IPS DF 4.7 (cell line): ENCODE measurements at regions not wholly inside any gene's neighbourhood (a gene's known extent, or its start where the extent isn't known, plus 50 kb on each side); places are given as distances from the start of the nearest gene placed in this dataset.

Source experiments
- DNase-seq: peaks from one replicate; pipeline ENCODE4 v3.0.0-alpha.2; 2013; ENCODE audit warnings: low spot score; ENCODE audit errors: extremely low read depth

DNA sequence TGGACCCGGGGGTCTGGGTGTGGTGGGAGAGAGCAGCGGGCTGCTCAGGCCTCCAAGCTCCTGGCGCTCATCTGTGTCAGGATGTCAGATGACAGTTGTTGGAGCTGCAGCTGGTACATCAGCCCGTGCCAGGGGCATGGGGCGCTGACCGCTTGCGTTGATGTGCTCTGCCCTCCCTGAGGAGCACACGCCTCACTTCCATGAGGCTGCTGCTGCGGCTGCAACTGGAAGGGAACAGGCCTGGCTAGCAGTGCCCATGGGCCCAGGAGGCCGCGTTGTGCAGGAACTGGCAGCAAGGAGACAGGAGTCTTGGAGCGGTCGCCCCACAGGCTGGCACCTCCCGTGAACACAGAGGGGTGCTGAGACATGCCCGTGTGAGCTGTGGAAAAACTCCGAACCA, 361.3 kb upstream of the MKI67 start:
- DNase-seq, result no peak

GRCh38 chr10:128489324-128490247, 363.4 kb upstream of the MKI67 start:
- DNase-seq, result no peak

DNA sequence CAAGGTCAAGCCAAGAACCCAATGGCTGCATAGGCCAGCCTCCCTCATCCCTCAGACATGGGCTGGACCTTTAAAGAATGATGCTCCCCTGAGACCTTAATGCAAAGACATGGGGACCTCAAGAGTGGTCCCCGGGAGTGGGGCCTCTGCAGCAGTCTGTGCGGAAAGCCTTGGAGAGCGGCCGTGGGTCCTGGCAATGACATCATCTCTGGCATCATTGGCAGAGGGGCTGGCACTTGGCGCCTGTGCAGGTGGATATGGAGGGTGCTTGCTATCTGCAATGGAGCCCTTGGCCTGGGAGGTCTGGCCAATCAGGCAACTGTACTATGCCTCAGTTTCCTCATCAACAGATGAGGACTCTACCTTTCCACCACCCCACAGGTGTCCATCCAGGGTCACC, 365.5 kb upstream of the MKI67 start:
- DNase-seq, result no peak

GRCh38 chr10:128493811-128494210, 367.6 kb upstream of the MKI67 start:
- DNase-seq, result no peak

GRCh38 chr10:128494665-128495064, 368.4 kb upstream of the MKI67 start:
- no peak for DNase-seq

- no peak for DNase-seq
Measured at GRCh38 chr10:128497660-128498377, 371.6 kb upstream of the MKI67 start.

DNA sequence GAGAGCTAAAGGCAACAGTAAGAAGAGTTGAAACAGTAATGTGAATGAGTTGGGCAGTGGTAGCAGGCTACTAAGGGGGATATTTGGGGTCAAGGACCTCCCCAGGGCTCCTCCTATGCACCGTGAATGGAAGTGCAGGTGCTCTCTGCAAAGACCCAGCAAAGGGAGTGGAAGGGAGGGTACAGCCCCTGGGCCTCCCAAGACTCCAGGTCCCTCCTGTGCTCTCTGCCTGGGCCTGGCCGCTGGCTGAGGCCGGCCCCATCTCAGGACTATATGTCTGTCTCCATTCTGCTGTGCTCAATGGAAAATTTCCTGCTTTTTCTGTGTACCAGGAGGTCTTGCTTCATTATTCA, 372.1 kb upstream of the MKI67 start:
- DNase-seq, result peak; percentile 3

- no peak for DNase-seq
Measured at GRCh38 chr10:128498746-128499145, 372.5 kb upstream of the MKI67 start.

GRCh38 chr10:128499486-128499885, 373.3 kb upstream of the MKI67 start:
- DNase-seq, result no peak

DNA sequence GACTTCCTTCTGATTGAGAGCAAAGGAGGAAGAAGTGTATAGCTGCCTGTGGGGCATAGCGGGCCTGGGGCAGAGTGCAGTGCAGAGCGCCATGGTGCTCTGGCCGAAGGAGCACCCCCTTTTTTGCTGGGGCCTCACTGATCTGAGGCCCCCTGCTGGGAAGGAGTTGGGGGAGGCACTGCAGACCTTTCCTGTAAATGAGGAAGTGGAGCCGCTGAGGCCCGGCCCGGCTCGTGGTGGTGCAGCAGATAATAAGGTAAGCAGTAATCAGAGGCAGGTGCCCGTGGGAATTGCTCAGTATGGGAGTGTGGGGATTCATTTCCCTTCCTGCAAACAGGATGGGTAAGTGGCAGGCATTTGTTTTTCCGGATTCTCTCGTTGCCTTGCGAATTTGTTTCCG, 373.7 kb upstream of the MKI67 start:
- no peak for DNase-seq

- no peak for DNase-seq
Measured at GRCh38 chr10:128500642-128501041, 374.4 kb upstream of the MKI67 start.

GRCh38 chr10:128505346-128505745, 379.1 kb upstream of the MKI67 start:
- DNase-seq, result no peak

DNA sequence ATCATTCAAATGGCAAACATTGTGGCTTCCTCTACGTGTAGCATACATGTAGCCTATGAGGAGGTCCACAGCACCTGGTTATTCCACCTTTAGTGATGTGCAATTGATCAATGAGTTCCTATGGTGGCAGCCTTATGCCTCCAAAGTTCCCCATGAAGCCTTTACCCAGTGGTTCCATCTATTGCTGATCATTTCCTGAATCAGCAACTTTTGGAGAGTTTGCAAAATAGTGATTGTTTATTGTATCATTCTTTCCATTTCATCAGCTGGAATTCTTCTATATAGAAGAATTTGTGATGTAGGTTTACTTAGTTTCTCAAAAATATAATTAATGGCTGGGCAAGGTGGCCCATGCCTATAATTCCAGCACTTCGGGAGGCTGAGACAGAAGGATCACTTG, 380.2 kb upstream of the MKI67 start:
- no peak for DNase-seq

- no peak for DNase-seq
Measured at GRCh38 chr10:128507066-128507465, 380.8 kb upstream of the MKI67 start.

DNA sequence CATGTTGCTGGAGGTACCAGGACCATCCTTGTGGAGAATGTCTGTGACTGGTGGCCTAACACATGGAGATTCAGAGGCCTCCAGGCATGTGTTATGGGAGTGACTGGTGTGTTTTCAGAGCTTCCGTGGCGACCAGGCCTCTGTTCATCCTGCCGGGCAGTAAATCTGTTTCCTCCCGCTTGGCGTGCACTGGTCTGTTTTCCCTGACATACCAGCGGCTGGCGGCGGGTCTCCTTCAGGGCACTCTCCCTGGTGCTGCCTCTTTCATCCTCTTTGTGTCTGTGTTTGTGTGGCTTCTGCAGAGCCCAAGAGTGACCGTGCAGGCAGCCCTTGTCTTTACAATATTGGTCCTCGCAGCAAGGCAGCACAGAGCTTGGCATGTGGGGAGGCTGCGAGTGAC, 385.1 kb upstream of the MKI67 start:
- no peak for DNase-seq

GRCh38 chr10:128512767-128513166, 386.5 kb upstream of the MKI67 start:
- no peak for DNase-seq

- DNase-seq, result no peak
Measured at GRCh38 chr10:128514536-128514935, 388.3 kb upstream of the MKI67 start.

GRCh38 chr10:128516180-128516579, 390.0 kb upstream of the MKI67 start:
- DNase-seq, result no peak

DNA sequence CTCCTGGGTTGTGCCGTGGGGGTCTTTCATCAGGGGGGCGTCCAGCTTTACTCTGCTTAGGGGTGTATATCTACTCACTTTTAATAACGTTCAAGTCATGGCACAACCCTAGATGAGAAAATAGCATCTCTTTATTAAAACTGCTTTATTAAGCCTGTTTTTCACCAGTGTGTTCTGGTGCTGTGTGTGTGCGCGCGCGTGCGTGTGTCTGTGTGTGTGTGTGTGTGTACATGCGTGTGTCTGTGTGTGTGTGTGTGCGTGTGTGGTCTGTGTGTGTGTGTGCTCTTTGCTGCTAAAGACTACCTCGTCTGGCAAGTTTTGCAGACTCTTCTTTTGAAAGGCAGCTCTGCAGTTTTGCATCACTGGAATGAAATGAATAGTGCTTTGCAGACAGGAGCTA, 390.9 kb upstream of the MKI67 start:
- no peak for DNase-seq

GRCh38 chr10:128518000-128518399, 391.8 kb upstream of the MKI67 start:
- no peak for DNase-seq

- DNase-seq, result no peak
Measured at GRCh38 chr10:128519581-128519980, 393.4 kb upstream of the MKI67 start.

DNA sequence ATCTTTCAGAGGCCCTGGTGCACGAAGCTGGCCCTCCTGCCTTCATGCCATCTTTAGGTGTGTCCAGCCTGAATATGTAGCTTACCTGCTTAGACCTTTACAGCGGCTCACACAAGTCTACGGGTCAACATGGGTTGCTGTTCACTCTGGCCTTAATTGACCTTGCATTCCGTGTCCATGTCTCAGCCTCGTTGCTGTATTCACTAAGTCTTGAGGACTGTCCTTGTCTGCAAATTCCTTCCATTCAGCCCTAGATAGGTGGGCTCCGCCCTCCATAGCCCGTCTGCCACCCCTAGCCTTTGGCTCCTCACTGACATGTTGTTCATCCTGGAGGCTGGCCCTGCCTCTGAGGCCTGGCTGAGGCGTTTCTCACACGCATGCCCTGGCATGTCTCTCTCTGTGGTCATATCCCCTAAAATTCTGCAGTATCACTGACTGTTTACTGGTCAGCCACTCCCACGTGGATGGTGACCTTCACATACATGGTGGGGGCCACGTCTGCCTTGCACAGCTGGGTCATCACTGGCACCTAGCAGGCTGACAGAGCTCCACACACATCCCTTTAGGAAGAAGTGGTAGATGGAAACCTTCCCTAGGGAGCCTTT, 394.1 kb upstream of the MKI67 start:
- no peak for DNase-seq
